ENCODE measurements at regions not wholly inside any gene's neighbourhood (a gene's known extent, or its start where the extent isn't known, plus 50 kb on each side); places are given as distances from the start of the nearest gene placed in this dataset.

GRCh38 chr4:42816880-42817400, 75.6 kb upstream of the GRXCR1 start:
- TF ChIP-seq SUZ12 (IDR thresholded peaks at IDR 0.05; ENCODE audit: extremely low read depth, insufficient read depth, insufficient read length) (no peak), ZNF274 (IDR thresholded peaks at IDR 0.05; ENCODE audit: low read depth, low read length) (no peak), YY1 (IDR thresholded peaks at IDR 0.05; ENCODE audit: insufficient read depth, insufficient read length) (no peak)

Data from NT2/D1 (cell line).